Bronchial epithelial cell (primary cell): ENCODE measurements at regions not wholly inside any gene's neighbourhood (a gene's known extent, or its start where the extent isn't known, plus 50 kb on each side); places are given as distances from the start of the nearest gene placed in this dataset.

Experiments used
- DNase-seq: peaks from one replicate; pipeline ENCODE4 v3.0.0-alpha.2; 2010; ENCODE audit warnings: low read depth
- FAIRE-seq: peaks from 2 replicates; lab custom pipeline; 2011; peaks lifted over from hg19 to GRCh38; lab: Jason Lieb, UNC
- H3K27me3 ChIP-seq: 2 replicates; pipeline ENCODE4 v1.5.1; 2011; ENCODE audit warnings: low read length; ENCODE audit not compliant: control insufficient read depth, insufficient read depth
- H3K36me3 ChIP-seq: 2 replicates; pipeline ENCODE4 v1.5.1; 2011; ENCODE audit warnings: low read length; ENCODE audit not compliant: control insufficient read depth, insufficient read depth
- H3K4me3 ChIP-seq: 2 replicates; pipeline ENCODE4 v1.5.1; 2011; ENCODE audit warnings: mild to moderate bottlenecking, low read depth, low read length, control low read depth
- CTCF ChIP-seq: IDR thresholded peaks from 2 replicates; pipeline ENCODE4 v1.5.1; 2011; ENCODE audit warnings: mild to moderate bottlenecking, moderate library complexity, low read length, control low read depth, inconsistent platforms; ENCODE audit not compliant: insufficient read depth, severe bottlenecking

GRCh38 chr9:89998633-89999032 lies 393.8 kb downstream of the GADD45G start:
- Histone ChIP-seq H3K27me3 (no peaks in the 10 kb centered on the region), H3K36me3 (no peaks in the 10 kb centered on the region), H3K4me3 (no peak overlapping the region)
- TF ChIP-seq CTCF: no peak
- no peak for DNase-seq
- no peak for FAIRE-seq

- peak; percentile 75 for DNase-seq
- no peaks in the 10 kb centered on the region for H3K36me3 ChIP-seq
- no peaks in the 10 kb centered on the region for H3K27me3 ChIP-seq
- no peak for FAIRE-seq
- TF ChIP-seq CTCF: no peak
- H3K4me3 ChIP-seq: no peak overlapping the region
Observed at GRCh38 chr9:89999176-89999533, 394.3 kb downstream of the GADD45G start.

- H3K36me3 ChIP-seq: no peaks in the 10 kb centered on the region
- no peak overlapping the region for H3K4me3 ChIP-seq
- peak; percentile 50 for DNase-seq
- FAIRE-seq: no peak
- H3K27me3 ChIP-seq: no peaks in the 10 kb centered on the region
- TF ChIP-seq CTCF: no peak
Observed at GRCh38 chr9:89999534-90000370, 394.9 kb downstream of the GADD45G start.

GRCh38 chr9:90000925-90001324 lies 396.1 kb downstream of the GADD45G start:
- Histone ChIP-seq H3K4me3 (no peak overlapping the region), H3K36me3 (no peaks in the 10 kb centered on the region), H3K27me3 (no peaks in the 10 kb centered on the region)
- no peak for TF ChIP-seq CTCF
- DNase-seq: no peak
- no peak for FAIRE-seq

- TF ChIP-seq CTCF: no peak
- Histone ChIP-seq H3K36me3 (no peaks in the 10 kb centered on the region), H3K27me3 (no peaks in the 10 kb centered on the region), H3K4me3 (no peak overlapping the region)
- FAIRE-seq (no peak), DNase-seq (no peak)
Observed at GRCh38 chr9:90001747-90002146, 396.9 kb downstream of the GADD45G start.
